DMS53 treated with DMSO at 0.1 percent for 48 hours (cell line): ENCODE measurements at regions not wholly inside any gene's neighbourhood (a gene's known extent, or its start where the extent isn't known, plus 50 kb on each side); places are given as distances from the start of the nearest gene placed in this dataset.
"Not testable (repeated sequence)": the region's sequence is repeated elsewhere in the genome, so short reads cannot be mapped to it uniquely, and the experiment has no call there.

Experiments used
- DNase-seq: peaks from one replicate; lab custom pipeline; 2025; ENCODE audit not compliant: unreplicated experiment; lab: John Stamatoyannopoulos, UW

DNA sequence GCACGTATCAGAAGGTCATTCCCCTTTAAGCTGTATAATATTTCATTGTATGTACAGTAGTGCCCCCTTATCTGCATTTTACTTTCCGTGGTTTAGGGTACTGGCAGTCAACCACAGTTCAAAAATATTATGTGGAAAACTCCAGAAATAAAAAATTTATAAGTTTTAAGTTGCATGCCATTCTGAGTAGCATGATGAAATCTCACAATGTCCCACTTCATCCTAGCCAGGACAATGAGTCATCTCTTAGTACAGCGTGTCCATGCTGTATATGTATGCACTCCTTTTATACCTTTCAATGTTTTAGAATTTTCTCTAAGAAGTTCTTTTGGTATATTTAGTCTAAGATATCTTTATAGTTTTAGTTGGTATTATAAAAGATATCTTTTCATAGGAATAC is 115.0 kb upstream of the HAND1 start:
- no peak for DNase-seq

DNA sequence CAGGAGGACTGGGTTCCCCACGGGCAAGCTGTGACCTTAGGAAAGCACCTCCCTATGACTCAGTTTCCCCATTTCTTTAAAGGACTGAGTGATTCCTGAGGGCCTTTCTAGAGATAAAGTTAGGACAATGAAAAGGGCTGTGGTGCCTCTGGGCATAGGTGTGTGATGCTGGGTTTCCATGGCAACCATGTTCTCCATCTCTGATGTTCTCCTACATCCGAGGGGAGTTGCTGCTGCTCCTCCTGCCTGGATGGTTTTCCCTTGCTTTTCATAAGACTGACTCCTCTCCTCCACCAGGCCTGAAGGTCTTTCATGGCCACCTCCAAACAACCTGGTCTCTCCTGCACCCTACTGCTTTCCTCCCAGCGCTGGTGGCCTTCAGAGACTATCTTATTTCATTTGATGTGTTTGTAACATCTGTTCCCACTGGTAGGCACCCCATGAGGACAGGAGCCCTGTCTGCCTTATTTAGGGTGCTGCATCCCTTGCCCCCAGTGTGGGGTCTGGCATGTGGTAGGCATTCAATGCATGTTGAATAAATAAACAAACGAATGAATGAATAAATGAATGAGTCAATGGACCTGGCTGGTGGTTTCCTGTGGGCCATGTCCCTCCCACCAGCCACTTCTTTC is 112.2 kb upstream of the HAND1 start:
- DNase-seq, result no peak

DNA sequence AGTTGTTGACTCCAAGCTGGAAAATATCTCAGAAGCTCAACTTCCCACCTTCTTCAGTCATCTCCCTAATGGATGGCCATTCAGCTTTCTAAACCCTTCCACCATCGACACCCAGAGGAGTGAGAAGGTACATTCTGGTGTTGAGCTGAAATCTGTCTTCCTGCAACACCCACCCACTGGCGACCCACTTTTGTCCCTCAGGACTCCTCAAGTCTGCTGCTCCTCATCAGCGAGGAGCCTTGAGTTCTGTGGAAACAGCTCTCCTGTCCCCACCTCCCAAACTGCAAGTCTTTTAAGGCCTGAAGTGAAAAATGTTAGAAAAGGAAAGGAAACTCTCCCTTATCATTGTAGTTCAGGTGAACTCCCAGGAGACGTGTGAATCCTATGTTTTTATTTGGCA is 111.5 kb upstream of the HAND1 start:
- no peak for DNase-seq

DNA sequence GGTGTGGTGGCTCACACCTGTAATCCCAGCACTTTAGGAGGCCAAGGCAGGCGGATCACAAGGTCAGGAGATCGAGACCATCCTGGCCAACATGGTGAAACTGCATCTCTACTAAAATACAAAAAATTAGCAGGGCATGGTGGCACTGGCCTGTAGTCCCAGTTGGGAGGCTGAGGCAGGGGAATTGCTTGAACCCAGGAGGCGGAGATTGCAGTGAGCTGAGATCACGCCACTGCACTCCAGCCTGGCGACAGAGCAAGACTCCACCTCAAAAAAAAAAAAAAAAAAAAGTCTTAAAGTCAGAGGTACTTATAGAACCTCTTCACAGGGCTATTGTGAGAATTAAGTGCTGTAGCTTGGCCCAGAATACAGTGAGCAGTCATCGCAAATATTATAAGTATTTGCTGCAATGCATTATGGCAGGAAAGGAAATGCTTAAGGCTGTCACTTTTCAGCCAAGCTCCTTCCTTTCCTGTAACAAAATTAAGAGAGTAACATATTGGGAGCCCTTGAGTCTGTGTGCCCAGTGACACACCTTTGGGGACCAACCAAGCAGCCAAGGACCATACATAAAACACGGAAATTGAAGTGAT is 110.9 kb upstream of the HAND1 start:
- not testable (repeated sequence) for DNase-seq

DNA sequence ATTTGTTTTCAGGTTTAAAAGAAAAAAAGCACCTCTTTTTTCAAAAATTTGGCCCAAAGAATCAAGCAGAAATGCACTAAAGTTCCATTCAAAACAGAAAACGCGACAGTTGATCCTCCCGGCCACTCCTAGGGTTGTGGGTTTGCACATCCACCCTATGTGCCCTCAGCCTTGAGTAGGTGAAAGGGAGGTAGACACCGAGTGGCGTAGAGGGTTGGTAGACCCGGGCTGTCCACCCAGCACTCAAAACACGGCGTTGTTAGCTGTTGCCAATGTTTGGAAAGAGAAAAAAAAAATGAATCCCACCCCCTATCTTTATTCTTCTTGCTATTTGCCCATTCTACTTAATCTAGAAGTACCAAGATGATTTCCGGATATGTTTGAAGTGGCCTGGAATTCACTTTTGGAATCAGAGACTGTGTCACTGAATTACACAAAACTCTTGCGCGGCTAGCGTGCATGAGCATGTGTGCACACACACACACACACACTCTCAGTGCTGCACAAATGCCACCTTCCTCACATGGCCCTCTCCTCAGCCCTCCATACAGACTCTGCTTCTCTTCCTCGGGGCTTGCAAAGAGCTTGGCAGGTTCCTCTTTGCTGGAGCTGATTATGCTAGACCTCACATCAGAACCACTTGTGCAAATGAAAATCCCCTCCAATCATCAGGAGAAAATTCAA is 110.2 kb upstream of the HAND1 start:
- DNase-seq, result no peak

DNA sequence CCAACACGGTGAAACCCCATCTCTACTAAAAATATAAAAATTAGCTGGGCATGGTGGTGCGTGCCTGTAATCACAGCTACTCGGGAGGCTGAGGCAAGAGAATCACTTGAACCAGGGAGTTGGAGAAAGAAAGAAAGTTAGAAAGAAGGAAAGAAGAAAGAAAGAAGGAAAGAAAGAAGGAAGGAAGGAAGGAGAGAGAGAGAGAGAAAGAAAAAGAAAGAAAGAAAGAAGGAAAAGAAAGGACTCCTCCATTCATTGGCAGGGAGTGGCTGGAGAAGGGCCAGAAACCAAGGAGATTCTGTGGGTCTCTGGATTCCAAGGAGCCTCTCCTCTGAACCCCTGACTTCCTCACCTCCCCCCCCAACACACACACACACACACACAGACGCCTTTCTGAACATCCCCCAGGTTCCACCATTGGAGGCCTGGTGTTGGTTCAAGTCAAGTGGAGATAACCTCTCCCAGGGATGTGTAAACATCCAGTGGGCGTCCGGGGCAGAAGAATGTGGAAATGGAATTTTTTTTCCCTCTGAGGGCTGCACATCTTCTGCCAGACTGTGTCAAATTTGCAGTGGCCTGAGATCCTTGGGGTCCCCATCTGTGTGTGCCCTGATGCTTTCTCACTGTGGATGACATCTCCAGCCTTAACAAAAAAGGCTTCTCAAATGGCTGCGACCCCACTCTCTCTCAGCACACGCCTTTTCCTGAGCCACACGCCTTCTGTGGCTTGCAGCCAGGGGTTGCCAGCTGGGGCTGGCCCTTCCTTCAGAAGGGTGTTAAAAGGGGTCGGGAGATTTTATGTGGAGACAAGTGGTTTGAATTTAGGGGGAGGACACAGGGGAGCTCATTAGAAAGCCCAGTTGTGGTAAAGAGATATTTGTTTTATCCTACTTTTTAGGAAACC is 109.3 kb upstream of the HAND1 start:
- DNase-seq, result no peak

DNA sequence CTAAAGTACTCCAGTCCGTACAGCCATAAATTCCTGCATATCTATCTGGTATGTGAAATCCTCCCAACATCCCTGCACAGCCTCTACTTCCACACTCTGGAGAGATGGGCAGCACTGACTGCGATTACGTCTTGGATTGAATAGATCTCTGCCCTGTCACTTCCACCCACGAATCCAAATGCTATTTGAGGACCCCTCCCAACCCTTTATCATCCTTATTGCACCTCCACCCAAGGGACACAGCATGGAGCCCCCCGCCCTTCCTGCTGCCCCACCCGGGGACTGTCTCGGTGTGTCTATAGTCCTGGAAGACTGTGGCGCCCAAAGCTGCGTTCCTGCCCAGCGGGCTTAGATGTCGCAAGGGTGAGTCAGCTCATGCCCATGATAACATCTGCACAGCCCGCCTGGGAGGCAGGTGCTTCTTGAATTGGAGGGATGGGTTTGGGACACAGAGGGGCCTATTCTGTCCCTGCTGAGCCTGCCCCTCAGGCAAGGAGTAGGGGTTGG is 105.7 kb upstream of the HAND1 start:
- DNase-seq, result no peak

DNA sequence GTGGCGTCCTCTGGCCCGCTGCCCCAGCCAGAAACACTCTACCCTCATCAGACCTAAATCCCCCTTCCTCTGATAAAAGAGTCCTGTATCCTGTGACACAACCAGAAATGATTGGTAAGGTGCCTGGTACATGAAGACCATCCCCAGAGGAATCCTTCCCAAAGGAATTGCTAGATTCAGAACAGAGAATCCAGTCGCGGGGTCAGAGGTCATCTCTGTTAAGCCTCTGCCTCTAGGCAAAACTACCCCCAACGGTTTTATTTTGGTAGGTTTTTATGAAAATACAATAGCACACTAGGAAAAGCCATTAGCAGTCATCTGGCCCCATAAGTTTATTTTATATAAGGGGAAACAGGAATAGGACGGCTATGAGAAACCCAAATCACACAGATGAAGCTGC is 102.4 kb upstream of the HAND1 start:
- DNase-seq, result no peak

DNA sequence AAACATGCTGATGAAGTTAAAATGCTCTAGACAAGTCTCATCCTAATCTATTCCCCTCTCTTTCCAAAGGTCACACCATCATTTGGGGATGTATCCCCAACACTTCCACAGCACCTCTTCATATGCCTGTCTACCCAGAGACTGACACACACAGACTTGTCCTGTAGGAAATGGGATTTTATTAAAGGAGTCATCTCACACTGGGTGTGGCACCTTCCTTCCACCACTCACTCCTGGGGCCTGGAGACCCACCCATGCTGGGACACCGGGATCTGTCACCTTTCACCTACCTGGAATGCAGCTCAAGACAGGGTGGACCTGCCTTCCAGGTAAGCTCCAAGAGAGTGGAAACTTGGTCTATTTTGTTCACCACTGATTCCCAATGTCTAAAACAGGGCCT is 99.4 kb upstream of the HAND1 start:
- DNase-seq, result no peak

DNA sequence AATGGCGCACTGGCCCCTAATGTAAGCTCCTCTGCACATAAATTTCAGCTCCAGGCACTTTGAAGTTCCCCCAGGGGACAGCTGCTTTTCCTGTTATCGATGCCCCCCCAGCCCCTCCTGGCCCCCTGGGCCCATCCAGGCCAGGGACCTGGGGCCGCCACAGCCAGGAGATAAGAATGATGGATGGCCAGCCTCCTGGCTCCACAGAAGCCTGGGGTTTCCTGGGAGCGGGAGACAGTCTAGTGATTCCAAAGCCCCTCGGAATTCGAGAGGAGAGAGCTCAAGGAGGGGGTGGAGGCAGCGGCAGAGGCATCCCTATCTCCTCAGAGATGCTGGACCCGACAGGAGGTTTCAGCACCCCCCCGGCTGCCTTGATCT is 98.4 kb upstream of the HAND1 start:
- no peak for DNase-seq

DNA sequence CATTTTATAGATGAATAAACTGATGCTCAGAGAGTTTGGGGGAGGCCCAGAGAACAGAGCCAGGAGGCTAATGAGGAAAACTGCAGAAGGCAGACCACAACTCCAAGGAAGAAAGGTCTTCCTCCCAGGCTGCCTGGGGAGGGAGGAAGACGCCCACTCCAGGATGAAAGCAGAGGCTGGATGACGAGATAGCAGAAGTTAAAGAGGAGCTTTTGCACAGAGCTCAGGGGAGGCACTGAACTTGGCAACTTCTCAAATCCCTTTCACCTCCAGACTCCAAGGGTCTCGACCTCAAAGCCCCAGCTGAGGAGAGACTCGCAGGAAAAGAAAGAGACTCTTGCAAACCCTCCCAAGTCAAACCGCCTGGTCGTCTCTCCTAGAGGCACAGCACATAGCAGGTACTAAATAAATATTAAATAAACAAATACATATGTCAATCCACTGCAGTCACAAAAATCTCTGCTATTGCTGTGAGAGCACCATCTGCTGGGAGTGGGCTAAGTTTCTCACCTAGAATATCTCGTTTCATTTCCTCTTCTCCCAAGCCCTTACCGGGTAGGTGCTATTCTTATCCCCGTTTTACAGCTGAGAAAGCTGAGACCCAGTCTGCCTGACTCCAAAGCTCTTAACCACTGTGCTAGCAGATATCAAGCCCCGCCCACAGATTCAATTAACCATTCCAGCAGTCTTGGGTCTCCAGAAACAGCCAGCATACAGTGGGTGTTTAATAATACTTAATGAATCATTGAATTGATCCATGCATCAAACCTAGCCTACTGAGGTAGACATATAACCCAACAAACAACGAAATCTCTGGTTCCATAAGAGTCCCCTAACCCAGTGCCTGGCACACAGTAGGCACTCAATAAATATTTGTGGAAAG is 97.8 kb upstream of the HAND1 start:
- DNase-seq, result peak; percentile 62

DNA sequence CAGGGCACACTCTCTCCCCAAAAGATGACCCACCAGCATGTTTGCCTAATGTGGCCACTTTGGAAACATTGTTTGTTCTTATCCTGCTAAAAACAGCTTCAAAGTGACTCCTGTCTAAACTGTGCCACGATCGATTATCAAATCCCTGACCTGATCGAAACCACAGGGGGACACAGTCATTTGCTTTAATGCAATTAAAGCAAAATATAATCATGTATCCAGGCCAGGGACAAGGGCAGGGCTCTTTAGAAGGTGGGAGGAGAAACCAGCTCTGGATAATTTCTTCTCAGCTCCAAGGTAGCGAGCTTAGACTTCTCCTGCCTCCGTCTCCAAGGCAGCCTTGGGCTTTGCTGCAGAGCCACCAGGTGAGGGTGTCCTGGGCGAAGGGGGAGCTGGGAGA is 95.0 kb upstream of the HAND1 start:
- DNase-seq, result no peak

DNA sequence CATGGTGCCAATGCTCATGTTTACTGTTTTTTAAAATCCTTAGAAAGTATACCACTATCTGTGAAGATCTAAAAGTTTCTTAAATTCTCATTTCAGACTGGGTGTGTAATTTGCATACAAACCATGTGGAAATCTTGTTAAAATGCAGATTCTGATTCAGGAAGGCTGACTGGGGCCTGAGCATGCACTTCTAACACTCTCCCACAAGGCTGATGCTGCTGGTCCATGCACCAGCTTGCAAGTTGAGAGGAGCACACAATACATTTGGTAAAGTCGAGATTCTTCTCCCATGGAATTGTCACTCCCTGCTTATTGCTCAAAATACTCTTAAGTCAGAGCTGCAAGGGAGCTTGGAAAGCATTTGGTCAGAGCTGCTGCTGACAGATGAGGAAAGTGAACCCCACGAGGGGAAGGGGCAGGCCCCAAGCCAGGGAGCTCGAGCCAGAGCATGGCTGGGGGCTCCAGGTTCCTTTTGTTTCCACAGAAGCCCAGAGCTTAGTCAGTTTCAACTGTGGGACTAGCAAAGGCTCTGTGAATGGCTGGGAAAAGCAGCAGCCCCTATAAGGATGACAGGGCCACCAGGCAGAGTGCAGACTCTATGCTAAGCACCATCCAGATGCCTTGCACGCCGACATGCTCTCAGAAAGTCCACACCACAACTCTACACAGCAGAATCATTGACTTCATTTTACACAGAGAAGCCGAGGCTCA is 93.5 kb upstream of the HAND1 start:
- DNase-seq, result no peak

DNA sequence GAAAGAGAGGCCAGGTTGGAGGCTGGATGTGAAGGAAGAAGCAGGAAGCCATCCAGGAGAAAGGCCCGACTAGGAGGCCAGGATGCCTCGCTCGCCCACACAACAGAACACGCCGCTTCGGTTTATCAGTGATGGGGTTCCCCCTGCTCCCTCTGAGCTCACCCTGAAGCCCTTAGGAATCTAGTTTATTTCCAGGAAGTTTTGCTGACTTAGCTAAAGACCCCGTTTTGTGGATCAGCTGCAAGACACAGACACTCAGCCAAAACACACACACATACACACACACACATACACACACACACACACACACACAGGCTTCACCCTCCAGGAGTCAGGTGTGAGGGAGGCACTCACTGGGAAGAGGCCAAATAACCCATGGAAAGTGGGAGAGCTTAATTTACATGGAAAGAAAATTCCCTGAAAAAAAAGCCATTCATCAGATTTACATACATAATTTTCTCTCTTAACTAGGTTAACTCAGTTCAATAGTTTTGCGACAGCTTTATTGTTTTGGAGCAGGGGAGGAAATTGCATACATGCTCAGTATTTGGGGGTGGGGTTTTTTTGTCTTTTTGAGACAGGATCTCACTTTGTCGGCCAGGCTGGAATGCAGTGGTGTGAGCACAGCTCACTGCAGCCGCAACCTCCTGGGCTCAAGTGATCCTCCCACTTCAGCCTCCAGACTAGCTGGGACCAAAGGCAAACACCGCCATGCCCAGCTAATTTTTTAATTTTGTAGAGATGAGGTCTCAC is 92.7 kb upstream of the HAND1 start:
- no peak for DNase-seq

DNA sequence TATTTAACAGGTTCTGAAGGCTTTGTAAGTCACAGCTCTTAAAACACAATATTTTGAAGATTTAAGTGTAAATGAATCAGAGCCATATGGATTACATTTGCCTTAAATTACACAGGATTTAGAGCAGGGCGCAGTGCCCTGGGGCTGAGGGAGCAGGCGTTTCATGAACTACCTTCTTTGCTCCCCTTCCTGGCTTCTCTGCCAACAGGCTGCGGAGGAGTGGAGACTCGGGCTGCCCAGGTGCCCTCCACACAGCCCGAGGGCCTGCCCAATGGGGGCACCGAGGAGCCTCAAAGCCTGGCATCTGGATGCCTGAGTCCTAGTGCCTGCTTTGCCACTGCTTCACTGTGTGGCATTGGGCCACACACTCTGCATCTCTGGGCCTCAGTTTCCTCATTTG is 90.6 kb upstream of the HAND1 start:
- DNase-seq, result no peak

DNA sequence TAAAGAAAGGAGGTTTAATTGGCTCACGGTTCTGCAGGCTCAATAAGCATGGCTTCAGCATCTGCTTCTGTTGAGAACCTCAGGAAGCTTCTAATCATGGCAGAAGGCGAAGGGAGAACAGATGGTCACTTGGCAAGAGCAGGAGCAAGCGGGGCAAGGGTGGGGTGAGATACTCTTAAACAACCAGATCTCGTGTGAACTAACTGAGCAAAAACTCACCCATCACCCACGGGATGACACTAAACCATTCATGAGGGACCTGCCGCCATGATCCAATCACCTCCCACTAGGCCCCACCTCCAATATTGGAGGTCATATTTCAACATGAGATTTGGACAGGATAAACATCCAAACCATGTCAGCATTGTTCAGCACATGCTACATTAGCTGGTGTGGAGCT is 89.1 kb upstream of the HAND1 start:
- DNase-seq, result no peak

DNA sequence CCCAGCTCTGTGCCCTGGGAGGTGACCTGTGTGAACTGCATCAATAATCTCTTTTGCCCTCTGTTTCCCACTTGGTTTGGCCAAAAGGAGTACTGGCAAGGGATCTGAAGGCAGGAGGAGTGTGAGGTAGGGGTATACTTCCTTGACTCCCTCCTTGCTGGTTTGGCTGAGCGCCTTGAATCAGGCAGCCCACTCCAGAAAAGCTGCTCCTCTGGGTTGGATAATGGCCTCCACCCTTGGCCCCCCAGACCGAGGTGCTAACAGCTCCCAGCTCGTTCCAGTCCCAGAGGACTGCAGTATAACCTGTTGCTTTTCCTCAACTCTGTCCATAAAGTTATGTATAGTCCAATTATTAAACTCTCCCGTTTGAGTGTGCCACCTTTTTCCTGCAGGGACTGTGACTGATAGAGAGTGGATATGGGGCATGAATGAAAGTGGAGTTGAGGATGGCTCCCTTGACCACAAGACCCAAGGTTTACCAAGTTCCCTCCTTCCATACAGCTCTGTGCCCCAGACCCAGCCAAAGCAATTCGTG is 88.2 kb upstream of the HAND1 start:
- no peak for DNase-seq

DNA sequence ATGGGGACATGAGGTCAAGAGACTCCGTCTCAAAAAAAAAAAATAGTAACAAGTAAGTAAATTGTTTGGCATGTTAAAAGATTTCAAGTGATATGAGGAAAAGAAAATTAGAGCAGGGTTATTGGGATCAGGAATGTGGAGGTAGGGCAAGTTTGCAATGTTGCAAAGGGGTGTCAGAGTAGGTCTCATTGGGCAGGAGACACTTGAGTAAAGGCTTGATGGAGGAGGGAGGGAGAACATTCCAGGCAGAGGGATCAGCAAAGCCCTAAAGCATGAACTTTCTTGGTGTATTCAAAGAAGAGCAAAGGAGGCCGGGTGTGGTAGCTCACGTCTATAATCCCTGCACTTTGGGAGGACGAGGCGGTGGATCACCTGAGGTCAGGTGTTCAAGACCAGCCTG is 87.1 kb upstream of the HAND1 start:
- no peak for DNase-seq
